MCF 10A (cell line): ENCODE measurements at regions not wholly inside any gene's neighbourhood (a gene's known extent, or its start where the extent isn't known, plus 50 kb on each side); places are given as distances from the start of the nearest gene placed in this dataset.

Source experiments
- BruUV-seq: library from RNA; stranded (reverse); fragments of 400-500 nt; replicated peaks from 2 replicates; lab custom pipeline; 2021; lab: Mats Ljungman, UMichigan
- CTCF ChIA-PET: fragments of 300-600 bp; sonication (Branson Sonifier 250); formaldehyde crosslinking; extraction: SDS; loops from one replicate; lab custom pipeline; 2021; ENCODE audit warnings: antibody characterized with exemption, inconsistent platforms; lab: Yijun Ruan, JAX
- POLR2A ChIA-PET: fragments of 300-600, 350-650 bp; sonication (Branson Sonifier 250); formaldehyde crosslinking; extraction: SDS; loops from one replicate; lab custom pipeline; 2020; ENCODE audit warnings: antibody characterized with exemption, inconsistent platforms; lab: Yijun Ruan, JAX
- DNase-seq: peaks from one replicate; pipeline ENCODE4 v3.0.0-alpha.2; 2018; ENCODE audit not compliant: unreplicated experiment
- H3K27ac Mint-ChIP-seq: one replicate; pipeline ENCODE4 v1.8.0; 2022; ENCODE audit warnings: mild to moderate bottlenecking, low read depth, mixed read lengths; ENCODE audit not compliant: unreplicated experiment
- H3K27me3 Mint-ChIP-seq: one replicate; pipeline ENCODE4 v1.8.0; 2022; ENCODE audit warnings: mixed read lengths; ENCODE audit not compliant: insufficient read depth, unreplicated experiment
- H3K36me3 Mint-ChIP-seq: one replicate; pipeline ENCODE4 v1.8.0; 2022; ENCODE audit warnings: mild to moderate bottlenecking, moderate library complexity, mixed read lengths; ENCODE audit not compliant: insufficient read depth, unreplicated experiment
- H3K4me1 Mint-ChIP-seq: one replicate; pipeline ENCODE4 v1.8.0; 2022; ENCODE audit warnings: mixed read lengths; ENCODE audit not compliant: insufficient read depth, unreplicated experiment
- H3K4me3 Mint-ChIP-seq: one replicate; pipeline ENCODE4 v1.8.0; 2022; ENCODE audit warnings: mild to moderate bottlenecking, moderate library complexity, mixed read lengths; ENCODE audit not compliant: unreplicated experiment
- H3K9me3 Mint-ChIP-seq: one replicate; pipeline ENCODE4 v1.8.0; 2022; ENCODE audit warnings: mixed read lengths; ENCODE audit not compliant: unreplicated experiment
- intact Hi-C: fragments of 100-400 bp; cut with micrococcal nuclease; formaldehyde crosslinking; loops from 2 replicates; pipeline ENCODE4 v1.14.1; 2022
- TF ChIP-seq, protein P1 (sequence below): fragments of 200-600 bp; IDR thresholded peaks from one replicate; pipeline ENCODE4 v1.8.0; 2022; ENCODE audit warnings: antibody characterized with exemption, mild to moderate bottlenecking; ENCODE audit not compliant: unreplicated experiment

DNA sequence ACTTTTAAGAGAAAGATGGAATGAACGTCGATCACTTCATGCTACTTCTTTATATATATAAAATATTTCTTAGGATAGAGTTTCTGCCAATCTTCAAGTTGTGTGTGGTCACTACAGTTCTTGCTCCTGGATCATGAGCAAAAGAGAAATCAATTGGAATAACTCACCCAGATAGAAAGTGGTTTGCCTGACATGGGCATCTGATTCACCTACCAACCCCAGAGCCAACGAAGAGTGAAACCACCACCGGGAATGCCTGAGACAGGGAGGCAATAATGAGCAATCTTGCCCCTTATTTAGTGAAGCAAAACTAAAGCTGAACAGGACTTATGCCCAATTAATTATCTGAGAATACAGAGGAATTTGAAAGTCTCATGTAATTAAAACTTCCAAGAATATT, 250.2 kb upstream of the REG3G start:
- Mint-ChIP-seq H3K4me3 (no peak overlapping the region), H3K27ac (no peak overlapping the region), H3K36me3 (no peaks in the 10 kb centered on the region), H3K9me3 (peaks cover 20% of the 10 kb centered on the region), H3K27me3 (no peaks in the 10 kb centered on the region), H3K4me1 (no peaks in the 10 kb centered on the region)
- ChIA-PET CTCF (no interaction called here), POLR2A (interaction anchor here (0.6 kb wide), 1 partner anchor 13 kb away, joined by 3 read pairs; no protein-coding TSS in a partner anchor)
- BruUV-seq, result no TSS peak
- TF ChIP-seq, protein P1, sequence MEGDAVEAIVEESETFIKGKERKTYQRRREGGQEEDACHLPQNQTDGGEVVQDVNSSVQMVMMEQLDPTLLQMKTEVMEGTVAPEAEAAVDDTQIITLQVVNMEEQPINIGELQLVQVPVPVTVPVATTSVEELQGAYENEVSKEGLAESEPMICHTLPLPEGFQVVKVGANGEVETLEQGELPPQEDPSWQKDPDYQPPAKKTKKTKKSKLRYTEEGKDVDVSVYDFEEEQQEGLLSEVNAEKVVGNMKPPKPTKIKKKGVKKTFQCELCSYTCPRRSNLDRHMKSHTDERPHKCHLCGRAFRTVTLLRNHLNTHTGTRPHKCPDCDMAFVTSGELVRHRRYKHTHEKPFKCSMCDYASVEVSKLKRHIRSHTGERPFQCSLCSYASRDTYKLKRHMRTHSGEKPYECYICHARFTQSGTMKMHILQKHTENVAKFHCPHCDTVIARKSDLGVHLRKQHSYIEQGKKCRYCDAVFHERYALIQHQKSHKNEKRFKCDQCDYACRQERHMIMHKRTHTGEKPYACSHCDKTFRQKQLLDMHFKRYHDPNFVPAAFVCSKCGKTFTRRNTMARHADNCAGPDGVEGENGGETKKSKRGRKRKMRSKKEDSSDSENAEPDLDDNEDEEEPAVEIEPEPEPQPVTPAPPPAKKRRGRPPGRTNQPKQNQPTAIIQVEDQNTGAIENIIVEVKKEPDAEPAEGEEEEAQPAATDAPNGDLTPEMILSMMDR, result no peak
- intact Hi-C loops, result no loop called here
- DNase-seq, result no peak

DNA sequence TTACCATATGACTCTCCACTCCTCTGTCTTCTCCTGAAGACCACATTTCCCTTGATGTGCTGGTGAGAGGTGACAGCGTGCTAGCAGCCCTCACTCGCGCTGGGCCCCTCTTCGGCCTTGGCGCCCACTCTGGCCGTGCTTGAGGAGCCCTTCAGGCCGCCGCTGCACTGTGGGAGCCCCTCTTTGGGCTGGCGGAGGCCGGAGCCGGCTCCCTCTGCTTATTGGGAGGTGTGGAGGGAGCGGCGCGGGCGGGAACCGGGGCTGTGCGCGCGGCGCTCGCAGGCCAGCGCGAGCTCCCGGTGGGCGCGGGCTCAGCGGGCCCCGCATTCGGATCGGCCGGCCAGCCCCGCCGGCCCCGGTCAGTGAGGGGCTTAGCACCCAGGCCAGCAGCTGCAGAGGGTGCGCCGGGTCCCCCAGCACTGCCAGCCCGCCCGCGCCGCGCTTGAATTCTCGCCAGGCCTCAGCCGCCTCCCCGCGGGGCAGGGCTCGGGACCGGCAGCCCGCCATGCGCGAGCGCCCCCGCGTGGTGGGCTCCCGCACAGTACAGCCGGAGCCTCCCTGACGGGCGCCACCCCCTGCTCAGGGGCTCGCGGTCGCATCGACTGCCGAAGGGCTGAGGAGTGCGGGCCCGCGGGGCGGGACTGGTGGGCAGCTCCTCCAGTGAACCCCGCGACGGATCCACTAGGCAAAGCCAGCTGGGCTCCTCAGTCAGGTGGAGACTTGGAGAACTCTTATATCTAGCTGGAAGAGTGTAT, 246.6 kb upstream of the REG3G start:
- no TSS peak for BruUV-seq

GRCh38 chr2:78779761-78780160, 245.7 kb upstream of the REG3G start:
- CTCF ChIA-PET, result no interaction called here
- no TSS peak for BruUV-seq
- DNase-seq, result no peak
- Mint-ChIP-seq H3K36me3 (no peaks in the 10 kb centered on the region), H3K4me1 (no peaks in the 10 kb centered on the region), H3K4me3 (no peak overlapping the region), H3K27ac (no peak overlapping the region), H3K9me3 (peaks cover 11% of the 10 kb centered on the region), H3K27me3 (no peaks in the 10 kb centered on the region)
- POLR2A ChIA-PET, result no interaction called here
- intact Hi-C loops, result no loop called here
- TF ChIP-seq, protein P1, result no peak

More for the DNA sequence above, 246.6 kb upstream of the REG3G start:
- Mint-ChIP-seq H3K27ac (no peak overlapping the region), H3K36me3 (no peaks in the 10 kb centered on the region), H3K4me1 (no peaks in the 10 kb centered on the region), H3K4me3 (no peak overlapping the region), H3K27me3 (no peaks in the 10 kb centered on the region), H3K9me3 (peaks cover 11% of the 10 kb centered on the region)
- ChIA-PET POLR2A (no interaction called here), CTCF (no interaction called here)
- intact Hi-C loops, result no loop called here
- TF ChIP-seq, protein P1, result no peak
- DNase-seq, result no peak

DNA sequence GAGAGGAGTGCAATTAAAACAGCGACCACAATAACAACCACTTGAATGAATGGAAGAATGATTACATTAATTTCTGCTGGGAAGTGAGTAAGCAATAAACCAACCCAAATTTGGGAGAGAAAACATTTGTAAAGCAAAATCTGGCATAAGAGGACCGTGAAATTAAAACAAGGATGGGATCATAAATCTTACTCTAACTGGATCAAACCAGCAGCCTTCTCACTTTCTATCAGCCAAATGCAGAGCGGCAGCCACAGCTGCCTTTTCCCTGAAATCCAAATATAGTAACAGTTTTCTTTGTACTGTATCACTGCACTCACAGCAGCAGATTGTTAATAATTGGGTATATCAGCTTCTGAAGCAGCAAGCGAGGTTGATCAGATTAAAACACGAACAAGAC, 245.2 kb upstream of the REG3G start:
- intact Hi-C loops, result no loop called here
- no TSS peak for BruUV-seq
- Mint-ChIP-seq H3K4me1 (no peaks in the 10 kb centered on the region), H3K36me3 (no peaks in the 10 kb centered on the region), H3K27ac (no peak overlapping the region), H3K27me3 (no peaks in the 10 kb centered on the region), H3K4me3 (no peak overlapping the region), H3K9me3 (peaks cover 11% of the 10 kb centered on the region)
- DNase-seq, result no peak
- TF ChIP-seq, protein P1, result no peak
- ChIA-PET CTCF (no interaction called here), POLR2A (no interaction called here)
